WERI-Rb-1 (cell line): ENCODE measurements at regions not wholly inside any gene's neighbourhood (a gene's known extent, or its start where the extent isn't known, plus 50 kb on each side); places are given as distances from the start of the nearest gene placed in this dataset.

ENCODE experiments used
- DNase-seq: peaks from one replicate; pipeline ENCODE4 v3.0.0-alpha.2; 2020
- H3K27ac ChIP-seq: fragments of 250-450 bp; sonication (Bioruptor Pico); 2 replicates; pipeline ENCODE4 v1.5.1; 2020; ENCODE audit warnings: mild to moderate bottlenecking, moderate library complexity
- H3K27me3 ChIP-seq: fragments of 250-450 bp; sonication (Bioruptor Pico); 2 replicates; pipeline ENCODE4 v1.5.1; 2021; ENCODE audit warnings: mild to moderate bottlenecking, low read depth, moderate library complexity; ENCODE audit not compliant: insufficient read depth, severe bottlenecking
- H3K36me3 ChIP-seq: fragments of 250-450 bp; sonication (Bioruptor Pico); 2 replicates; pipeline ENCODE4 v1.5.1; 2020; ENCODE audit warnings: mild to moderate bottlenecking, moderate library complexity
- H3K4me3 ChIP-seq: 2 replicates; pipeline ENCODE4 v1.5.1; 2011; ENCODE audit warnings: low read depth, mild to moderate bottlenecking, control low read depth, low read length
- H3K9me3 ChIP-seq: fragments of 250-450 bp; sonication (Bioruptor Pico); 2 replicates; pipeline ENCODE4 v1.5.1; 2021; ENCODE audit warnings: mild to moderate bottlenecking, moderate library complexity; ENCODE audit not compliant: severe bottlenecking
- TF ChIP-seq, protein P1 (sequence below): IDR thresholded peaks from 2 replicates; pipeline ENCODE4 v1.5.1; 2011; ENCODE audit warnings: low read depth, mild to moderate bottlenecking, control low read depth, inconsistent platforms, low read length

GRCh38 chr4:116668190-116668589, 417.2 kb downstream of the TRAM1L1 start:
- Histone ChIP-seq H3K36me3 (no peaks in the 10 kb centered on the region), H3K9me3 (no peaks in the 10 kb centered on the region), H3K4me3 (no peak overlapping the region), H3K27ac (no peak overlapping the region), H3K27me3 (no peaks in the 10 kb centered on the region)
- no peak for DNase-seq
- TF ChIP-seq, protein P1, sequence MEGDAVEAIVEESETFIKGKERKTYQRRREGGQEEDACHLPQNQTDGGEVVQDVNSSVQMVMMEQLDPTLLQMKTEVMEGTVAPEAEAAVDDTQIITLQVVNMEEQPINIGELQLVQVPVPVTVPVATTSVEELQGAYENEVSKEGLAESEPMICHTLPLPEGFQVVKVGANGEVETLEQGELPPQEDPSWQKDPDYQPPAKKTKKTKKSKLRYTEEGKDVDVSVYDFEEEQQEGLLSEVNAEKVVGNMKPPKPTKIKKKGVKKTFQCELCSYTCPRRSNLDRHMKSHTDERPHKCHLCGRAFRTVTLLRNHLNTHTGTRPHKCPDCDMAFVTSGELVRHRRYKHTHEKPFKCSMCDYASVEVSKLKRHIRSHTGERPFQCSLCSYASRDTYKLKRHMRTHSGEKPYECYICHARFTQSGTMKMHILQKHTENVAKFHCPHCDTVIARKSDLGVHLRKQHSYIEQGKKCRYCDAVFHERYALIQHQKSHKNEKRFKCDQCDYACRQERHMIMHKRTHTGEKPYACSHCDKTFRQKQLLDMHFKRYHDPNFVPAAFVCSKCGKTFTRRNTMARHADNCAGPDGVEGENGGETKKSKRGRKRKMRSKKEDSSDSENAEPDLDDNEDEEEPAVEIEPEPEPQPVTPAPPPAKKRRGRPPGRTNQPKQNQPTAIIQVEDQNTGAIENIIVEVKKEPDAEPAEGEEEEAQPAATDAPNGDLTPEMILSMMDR = peak; percentile 38; the same call in 1 of the 2 replicates

DNA sequence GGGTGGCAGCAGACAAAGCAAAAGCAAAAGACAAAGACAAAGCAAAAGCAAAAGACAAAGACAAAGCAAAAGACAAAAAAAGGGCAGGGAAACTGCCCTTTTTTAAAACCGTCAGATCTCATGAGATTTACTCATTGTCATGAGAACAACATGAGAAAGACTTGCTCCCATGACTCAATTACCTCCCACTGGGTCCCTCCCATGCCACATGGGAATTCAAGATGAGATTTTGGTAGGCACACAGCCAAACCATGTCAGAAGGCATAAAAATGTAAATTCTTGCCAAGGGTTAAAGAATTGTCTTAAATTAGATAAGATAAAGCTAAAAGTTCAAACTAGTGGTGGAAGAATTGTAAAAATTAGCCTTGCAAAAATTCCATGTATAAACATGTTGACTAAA, 419.7 kb downstream of the TRAM1L1 start:
- TF ChIP-seq, protein P1 = no peak
- no peaks in the 10 kb centered on the region for H3K27me3 ChIP-seq
- no peak for DNase-seq
- no peaks in the 10 kb centered on the region for H3K9me3 ChIP-seq
- H3K27ac ChIP-seq = no peak overlapping the region
- no peak overlapping the region for H3K4me3 ChIP-seq
- H3K36me3 ChIP-seq = no peaks in the 10 kb centered on the region

DNA sequence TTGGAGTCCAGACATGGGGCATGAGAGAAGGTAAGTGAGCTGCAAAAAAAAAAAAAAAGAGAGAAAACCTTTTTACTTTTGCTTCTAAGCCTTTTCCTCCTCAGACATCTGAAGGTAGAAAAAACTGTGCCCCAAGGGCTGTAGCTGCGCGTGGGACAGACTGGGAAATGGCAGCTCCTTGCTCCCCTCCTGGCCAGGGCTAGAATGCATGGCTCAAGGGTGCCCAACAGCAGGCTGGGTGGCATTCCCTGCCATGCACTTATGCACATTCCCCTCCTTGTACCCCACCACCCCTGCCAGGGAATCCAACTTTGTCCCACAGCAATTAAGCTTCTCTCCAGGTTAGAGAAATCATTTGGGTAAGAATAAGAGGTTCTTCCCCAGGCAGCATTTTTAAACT, 421.2 kb downstream of the TRAM1L1 start:
- Histone ChIP-seq H3K27me3 (no peaks in the 10 kb centered on the region), H3K36me3 (no peaks in the 10 kb centered on the region), H3K9me3 (no peaks in the 10 kb centered on the region), H3K4me3 (no peak overlapping the region), H3K27ac (no peak overlapping the region)
- DNase-seq = no peak
- TF ChIP-seq, protein P1 = 0 out of 2 replicates have a peak, but pooled peaks have one; percentile 19

- no peaks in the 10 kb centered on the region for H3K9me3 ChIP-seq
- H3K27me3 ChIP-seq = no peaks in the 10 kb centered on the region
- DNase-seq = no peak
- H3K4me3 ChIP-seq = no peak overlapping the region
- no peak overlapping the region for H3K27ac ChIP-seq
- TF ChIP-seq, protein P1 = no peak
- H3K36me3 ChIP-seq = no peaks in the 10 kb centered on the region
Measured at GRCh38 chr4:116639070-116639577, 446.3 kb downstream of the TRAM1L1 start.

GRCh38 chr4:116638592-116638991, 446.8 kb downstream of the TRAM1L1 start:
- no peak for DNase-seq
- no peaks in the 10 kb centered on the region for H3K36me3 ChIP-seq
- no peaks in the 10 kb centered on the region for H3K27me3 ChIP-seq
- no peak overlapping the region for H3K27ac ChIP-seq
- H3K4me3 ChIP-seq = no peak overlapping the region
- TF ChIP-seq, protein P1 = no peak
- H3K9me3 ChIP-seq = no peaks in the 10 kb centered on the region

DNA sequence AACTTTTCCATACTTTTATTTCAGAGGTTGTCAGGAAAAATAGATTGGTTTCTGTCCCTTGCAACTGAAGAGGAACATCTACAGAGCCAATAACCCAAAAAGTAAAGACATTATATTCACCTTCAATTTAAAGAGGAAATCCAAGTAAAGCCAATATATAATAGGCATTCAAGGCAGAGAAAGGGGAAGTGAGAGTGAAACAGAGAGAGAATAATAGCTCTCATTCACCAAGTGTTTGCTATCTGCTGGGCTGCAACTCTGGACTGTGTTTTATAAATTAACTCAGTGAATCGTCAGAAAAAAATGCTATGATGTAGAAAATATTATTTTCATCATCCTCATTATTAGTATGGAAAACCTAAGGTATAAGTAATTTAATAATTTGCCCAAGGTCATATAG, 448.5 kb downstream of the TRAM1L1 start:
- Histone ChIP-seq H3K4me3 (no peak overlapping the region), H3K27me3 (no peaks in the 10 kb centered on the region), H3K9me3 (no peaks in the 10 kb centered on the region), H3K27ac (no peak overlapping the region), H3K36me3 (no peaks in the 10 kb centered on the region)
- no peak for DNase-seq
- TF ChIP-seq, protein P1 = no peak
